ENCODE measurements at regions not wholly inside any gene's neighbourhood (a gene's known extent, or its start where the extent isn't known, plus 50 kb on each side); places are given as distances from the start of the nearest gene placed in this dataset.
"Not testable (repeated sequence)": the region's sequence is repeated elsewhere in the genome, so short reads cannot be mapped to it uniquely, and the experiment has no call there.

DNA sequence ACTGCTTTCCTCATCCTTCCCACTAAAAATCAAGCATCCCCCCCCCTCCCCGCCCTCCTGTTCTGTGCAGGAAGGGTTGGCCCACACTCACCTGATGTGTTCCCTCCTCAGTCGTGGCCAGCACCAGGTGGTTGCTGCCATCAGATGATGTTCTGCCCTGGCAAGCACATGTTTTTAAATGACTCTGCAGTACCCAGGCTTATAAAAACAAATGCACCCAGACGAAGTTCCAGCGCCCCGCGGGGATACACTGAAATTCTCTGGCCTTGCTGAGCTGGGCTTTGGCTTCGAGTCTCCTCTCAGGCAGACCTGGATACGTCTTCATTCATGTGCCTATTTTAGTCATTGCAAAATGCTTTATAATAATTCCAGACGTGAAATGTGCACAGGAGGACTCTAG lies 316.3 kb downstream of the DLEU7 start:
- DNase-seq (ENCODE audit: low read depth in 2 of 2) = no peak

DNA sequence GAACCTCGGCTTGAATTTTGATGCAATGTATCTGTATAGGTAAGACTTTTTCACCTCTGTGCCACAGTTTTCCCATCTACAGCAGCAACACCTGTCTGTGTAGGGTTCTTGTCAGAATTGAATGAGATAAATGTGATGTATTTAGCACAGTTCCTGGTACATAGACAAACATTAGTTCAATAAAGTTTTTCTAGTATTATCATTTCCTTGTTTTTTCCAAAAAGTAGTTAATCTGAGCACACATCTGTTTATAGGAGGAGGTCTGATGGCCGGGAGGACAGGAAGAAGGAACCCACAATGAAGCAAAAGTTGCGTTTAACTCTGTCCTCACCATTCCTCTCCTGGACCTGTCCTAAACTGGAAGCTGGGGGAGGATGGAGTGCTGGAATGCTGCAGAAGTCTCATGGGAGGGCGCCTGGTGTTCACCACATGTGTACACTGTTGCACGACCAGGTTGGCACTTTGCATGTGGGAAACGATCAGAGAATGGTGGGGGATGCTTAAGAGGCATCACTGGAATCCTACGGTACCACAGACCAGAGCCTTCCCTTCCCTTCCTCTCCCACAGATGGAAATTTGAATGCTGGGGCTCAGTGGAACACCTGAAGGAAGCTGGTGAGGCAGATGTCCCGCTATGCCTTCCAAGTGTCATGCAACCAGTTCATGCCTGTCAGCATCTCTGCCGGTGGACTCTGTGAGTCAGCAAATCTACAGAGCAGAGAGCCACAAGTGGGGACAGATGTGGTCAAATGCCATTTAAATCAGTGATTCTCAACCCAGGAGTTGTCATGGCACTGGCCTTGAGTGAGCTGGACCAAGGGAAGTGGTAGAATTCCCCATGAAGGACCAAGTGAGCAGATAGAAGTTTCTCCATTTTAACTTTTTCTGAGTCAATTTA lies 315.6 kb downstream of the DLEU7 start:
- DNase-seq (ENCODE audit: low read depth in 2 of 2) = no peak

- no peak for DNase-seq (ENCODE audit: low read depth in 2 of 2)
Observed at GRCh38 chr13:50529154-50529882, 314.2 kb downstream of the DLEU7 start.

- no peak for DNase-seq (ENCODE audit: low read depth in 2 of 2)
Observed at GRCh38 chr13:50531917-50532899, 311.3 kb downstream of the DLEU7 start.

GRCh38 chr13:50535050-50535449 lies 308.4 kb downstream of the DLEU7 start:
- no peak for DNase-seq (ENCODE audit: low read depth in 2 of 2)

- no peak for DNase-seq (ENCODE audit: low read depth in 2 of 2)
Observed at GRCh38 chr13:50537029-50537428, 306.5 kb downstream of the DLEU7 start.

- DNase-seq (ENCODE audit: low read depth in 2 of 2) = no peak
Observed at GRCh38 chr13:50539791-50540530, 303.5 kb downstream of the DLEU7 start.

DNA sequence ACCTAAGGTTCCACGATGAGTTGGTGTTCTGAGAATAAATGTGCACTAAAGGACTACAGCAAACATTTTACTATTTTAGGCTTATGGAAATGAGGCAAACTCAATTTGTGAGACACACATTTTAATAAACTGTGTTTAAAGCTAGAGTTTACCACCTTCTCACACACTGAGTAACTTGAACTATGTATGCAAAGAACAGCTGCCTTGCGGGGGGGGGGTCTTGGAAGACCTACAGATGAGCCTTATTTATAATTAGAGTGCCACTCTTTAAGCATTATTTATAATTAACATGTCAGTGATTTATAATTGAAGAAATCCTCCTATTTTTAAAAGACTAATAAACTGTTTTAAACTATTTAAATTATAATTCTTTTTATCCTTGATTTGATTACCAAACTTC lies 300.4 kb downstream of the DLEU7 start:
- no peak for DNase-seq (ENCODE audit: low read depth in 2 of 2)

DNA sequence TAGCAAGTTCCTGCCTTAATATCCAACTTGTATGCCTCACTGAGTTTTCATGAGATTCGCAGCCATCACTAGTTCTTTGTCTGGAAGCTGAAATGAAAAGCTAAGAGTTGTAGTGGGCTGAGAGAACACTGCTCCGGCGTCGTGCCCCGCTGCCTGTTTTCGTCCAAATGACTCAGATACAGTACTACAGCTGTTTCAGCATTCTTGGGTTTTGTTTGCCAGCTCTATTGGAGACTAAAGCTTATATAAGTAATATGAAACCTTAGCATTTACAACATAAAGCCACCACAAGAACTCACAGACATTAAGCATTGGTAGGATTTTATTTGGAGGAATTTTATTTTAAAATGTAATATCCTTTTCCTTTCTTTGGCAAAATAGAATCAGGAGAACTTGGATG lies 299.7 kb downstream of the DLEU7 start:
- DNase-seq (ENCODE audit: low read depth in 2 of 2) = no peak

DNA sequence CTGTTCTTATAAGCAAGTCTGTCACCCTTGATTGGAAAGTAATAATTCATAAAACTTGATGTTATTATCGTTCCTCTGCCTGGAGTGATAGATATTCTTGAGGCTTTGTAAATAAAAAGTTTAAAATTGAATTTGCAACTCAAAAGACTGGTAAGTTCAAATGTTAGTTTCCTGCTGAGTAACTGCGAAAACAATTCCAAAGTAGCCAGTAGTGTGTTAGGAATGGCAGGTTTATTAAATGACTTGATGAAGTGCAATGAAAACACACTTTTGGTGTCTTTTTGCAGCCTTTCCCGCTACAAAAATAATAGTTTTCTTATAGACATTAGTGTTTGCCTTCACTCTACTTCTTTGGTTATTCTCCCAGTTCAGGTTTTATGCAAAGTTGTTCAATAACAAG lies 299.3 kb downstream of the DLEU7 start:
- no peak for DNase-seq (ENCODE audit: low read depth in 2 of 2)

DNA sequence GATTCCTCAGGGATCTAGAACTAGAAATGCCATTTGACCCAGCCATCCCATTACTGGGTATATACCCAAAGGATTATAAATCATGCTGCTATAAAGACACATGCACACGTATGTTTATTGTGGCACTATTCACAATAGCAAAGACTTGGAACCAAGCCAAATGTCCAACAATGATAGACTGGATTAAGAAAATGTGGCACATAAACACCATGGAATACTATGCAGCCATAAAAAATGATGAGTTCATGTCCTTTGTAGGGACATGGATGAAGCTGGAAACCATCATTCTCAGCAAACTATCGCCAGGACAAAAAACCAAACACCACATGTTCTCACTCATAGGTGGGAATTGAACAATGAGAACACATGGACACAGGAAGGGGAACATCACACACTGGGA lies 296.3 kb downstream of the DLEU7 start:
- not testable (repeated sequence) for DNase-seq (ENCODE audit: low read depth in 2 of 2)

DNA sequence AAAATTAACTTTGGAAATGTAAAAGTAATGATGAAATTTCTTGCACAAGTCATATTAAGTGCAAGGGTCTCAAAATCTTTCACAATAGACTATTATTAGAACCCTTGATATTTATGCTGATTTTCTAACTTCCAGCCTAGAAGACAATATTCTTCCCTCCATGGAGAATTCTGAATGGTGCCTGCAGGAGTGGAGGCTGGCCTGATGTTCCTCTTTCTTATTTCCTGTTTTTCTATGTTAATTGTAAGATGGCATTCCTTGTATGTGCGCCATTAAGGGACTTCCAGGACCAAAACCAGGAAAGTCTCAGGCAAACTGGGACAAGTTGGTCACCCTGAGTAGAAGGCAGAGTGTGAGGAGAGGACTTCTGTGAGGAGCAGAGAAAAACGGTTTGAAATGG lies 294.9 kb downstream of the DLEU7 start:
- no peak for DNase-seq (ENCODE audit: low read depth in 2 of 2)

GRCh38 chr13:50549221-50549942 lies 294.1 kb downstream of the DLEU7 start:
- DNase-seq (ENCODE audit: low read depth in 2 of 2) = no peak

GRCh38 chr13:50550151-50550550 lies 293.3 kb downstream of the DLEU7 start:
- no peak for DNase-seq (ENCODE audit: low read depth in 2 of 2)

- DNase-seq (ENCODE audit: low read depth in 2 of 2) = no peak
Observed at GRCh38 chr13:50552424-50552966, 291.0 kb downstream of the DLEU7 start.

- DNase-seq (ENCODE audit: low read depth in 2 of 2) = no peak
Observed at GRCh38 chr13:50561739-50562138, 281.8 kb downstream of the DLEU7 start.

DNA sequence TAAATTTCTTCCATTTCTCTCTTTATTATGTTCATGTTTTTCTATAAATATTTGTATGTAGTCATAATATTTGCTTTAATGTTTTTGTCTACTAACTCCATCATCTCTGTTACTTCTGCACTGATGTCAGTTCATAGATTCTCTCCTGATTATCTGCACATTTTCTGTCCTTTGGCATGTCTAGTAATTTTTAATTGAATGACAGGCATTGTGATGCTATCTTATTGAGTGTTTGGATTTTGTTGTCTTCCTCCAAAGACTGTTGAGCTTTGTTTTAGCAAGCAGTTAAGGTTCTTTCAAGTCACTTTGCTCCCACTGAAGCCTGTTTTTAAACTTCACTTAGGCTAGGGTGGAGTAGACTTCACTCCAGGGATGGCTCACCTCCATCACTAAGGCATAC lies 276.8 kb downstream of the DLEU7 start:
- DNase-seq (ENCODE audit: low read depth in 2 of 2) = no peak

DNA sequence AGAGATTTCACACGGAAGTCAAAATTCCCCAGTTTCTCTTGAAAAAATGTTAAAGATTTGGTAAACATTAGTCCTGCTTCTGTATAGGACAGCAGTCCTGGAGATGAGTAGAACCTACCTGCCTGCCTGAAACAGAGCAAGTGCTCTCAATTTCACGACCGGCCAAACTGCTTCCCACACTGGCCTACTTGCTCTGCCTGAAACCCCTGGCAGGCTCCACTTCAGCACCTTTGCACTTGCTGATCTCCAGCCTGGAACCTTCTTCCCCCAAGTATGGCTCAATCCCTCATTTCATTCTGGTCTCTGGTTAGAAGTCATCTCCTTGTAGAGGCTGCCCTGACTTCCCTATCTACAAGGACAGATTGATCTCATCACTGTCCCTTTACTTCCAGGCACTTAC lies 271.4 kb downstream of the DLEU7 start:
- no peak for DNase-seq (ENCODE audit: low read depth in 2 of 2)

DNA sequence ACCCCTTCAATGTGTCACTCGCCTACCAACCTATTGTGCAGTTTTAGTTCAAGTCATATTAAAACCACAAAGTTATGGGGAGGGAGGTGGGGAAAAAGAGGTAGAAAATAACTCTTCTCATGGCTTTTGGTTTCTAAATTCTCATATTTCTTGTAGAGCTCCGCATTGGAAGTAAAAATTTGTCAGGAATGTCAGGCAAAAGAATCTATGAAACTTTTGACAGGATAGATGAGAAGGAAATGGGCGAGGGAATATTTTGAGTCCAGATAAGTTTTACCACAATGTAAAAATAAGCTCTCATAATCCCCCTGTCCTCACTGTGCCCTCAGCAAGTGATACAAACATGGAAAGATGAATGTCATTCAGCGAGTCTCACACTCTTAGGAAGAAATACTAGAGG lies 270.4 kb downstream of the DLEU7 start:
- DNase-seq (ENCODE audit: low read depth in 2 of 2) = no peak

GRCh38 chr13:50574731-50575130 lies 268.8 kb downstream of the DLEU7 start:
- no peak for DNase-seq (ENCODE audit: low read depth in 2 of 2)
